ENCODE measurements at regions not wholly inside any gene's neighbourhood (a gene's known extent, or its start where the extent isn't known, plus 50 kb on each side); places are given as distances from the start of the nearest gene placed in this dataset.

DNA sequence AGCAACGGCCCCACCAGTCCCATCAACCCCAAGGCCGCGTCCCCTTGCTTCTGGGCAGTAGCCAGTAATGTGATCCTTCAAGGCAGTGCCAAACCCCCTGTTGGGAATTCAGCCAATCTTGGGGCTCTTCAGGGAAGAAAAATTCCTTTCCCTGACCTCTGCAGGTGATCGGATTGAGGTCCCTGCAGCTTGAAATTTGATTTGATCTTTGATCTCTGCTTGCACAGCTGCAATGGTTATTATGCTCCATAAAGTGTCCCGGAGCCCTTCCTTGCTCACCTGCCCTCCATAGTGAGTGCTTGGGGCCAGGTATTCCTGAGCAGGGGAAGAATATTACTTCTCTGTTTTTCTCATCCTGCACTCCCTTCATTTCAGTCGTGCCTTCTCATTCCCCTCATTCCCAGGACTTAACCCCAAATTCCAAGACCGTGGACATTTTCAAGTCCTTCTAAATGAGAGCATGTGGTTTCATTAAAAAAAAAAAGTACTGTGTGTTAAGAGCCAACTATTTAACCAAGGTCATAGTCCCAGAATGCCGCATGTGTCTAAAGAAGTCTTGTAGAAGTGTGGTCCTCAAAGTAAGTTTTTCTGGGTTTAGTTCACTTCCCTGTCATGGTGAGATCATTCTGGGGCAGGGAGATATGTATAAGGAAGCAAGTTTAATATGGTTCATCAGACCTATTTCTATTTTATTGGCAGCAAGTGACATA lies 56.3 kb downstream of the SOX9 start:
- no peak for TF ChIP-seq CTCF (IDR thresholded peaks at IDR 0.05; ENCODE audit: extremely low read depth in 1 of 2, insufficient read depth in 1 of 2, low read depth in 1 of 2, low read length in 2 of 2)
- no peak for TF ChIP-seq POLR2A (IDR thresholded peaks at IDR 0.05; ENCODE audit: low read depth, low read length)
- no peak for TF ChIP-seq EZH2 (IDR thresholded peaks at IDR 0.05; ENCODE audit: borderline replicate concordance, low read depth, low read length, severe bottlenecking)
